ENCODE measurements at regions not wholly inside any gene's neighbourhood (a gene's known extent, or its start where the extent isn't known, plus 50 kb on each side); places are given as distances from the start of the nearest gene placed in this dataset.

DNA sequence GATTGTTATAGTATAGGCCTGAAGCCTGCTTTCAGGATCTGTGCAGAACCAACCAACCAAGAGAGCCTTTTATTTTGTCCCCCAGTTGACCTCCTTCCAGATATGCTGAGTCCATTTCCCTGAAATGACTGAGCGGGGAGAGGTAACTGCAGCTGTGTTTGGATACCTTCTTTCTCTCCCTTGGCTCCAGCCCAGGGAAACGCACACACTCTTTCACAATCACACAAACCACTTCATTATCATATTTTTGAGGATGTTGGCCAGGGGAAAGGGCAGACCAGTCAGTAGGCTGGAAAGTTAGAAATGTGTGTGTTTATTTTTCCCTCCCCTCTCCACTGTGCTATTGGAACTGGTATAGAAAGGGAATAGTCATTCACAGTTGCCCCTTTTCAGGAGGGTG, 417.7 kb upstream of the TBL1XR1 start:
- TF ChIP-seq POLR2A (IDR thresholded peaks at IDR 0.05): no peak
- TF ChIP-seq EP300 (IDR thresholded peaks at IDR 0.05): no peak
